Astrocyte (in vitro differentiated cells and primary cell): ENCODE measurements at regions not wholly inside any gene's neighbourhood (a gene's known extent, or its start where the extent isn't known, plus 50 kb on each side); places are given as distances from the start of the nearest gene placed in this dataset.

Experiments
- DNase-seq: peaks from one replicate; pipeline ENCODE4 v3.0.0-alpha.2; 2010; ENCODE audit warnings: low read depth
- FAIRE-seq: peaks from 2 replicates; lab custom pipeline; 2011; peaks lifted over from hg19 to GRCh38; lab: Jason Lieb, UNC
- H2AFZ ChIP-seq: 2 replicates; pipeline ENCODE4 v1.6.0; 2012; ENCODE audit warnings: low read depth, low read length, inconsistent platforms
- H3K27ac ChIP-seq: 2 replicates; pipeline ENCODE4 v1.5.1; 2011; ENCODE audit warnings: low read depth, low read length, inconsistent platforms
- H3K27me3 ChIP-seq: 2 replicates; pipeline ENCODE4 v1.6.0; 2011; ENCODE audit warnings: low read length, inconsistent platforms; ENCODE audit not compliant: insufficient read depth
- H3K36me3 ChIP-seq: 2 replicates; pipeline ENCODE4 v1.5.1; 2011; ENCODE audit warnings: low read length, inconsistent platforms; ENCODE audit not compliant: insufficient read depth
- H3K4me1 ChIP-seq: 2 replicates; pipeline ENCODE4 v1.5.1; 2011; ENCODE audit warnings: low read length, inconsistent platforms; ENCODE audit not compliant: insufficient read depth
- H3K4me2 ChIP-seq: 2 replicates; pipeline ENCODE4 v1.6.0; 2012; ENCODE audit warnings: low read length, inconsistent platforms
- H3K4me3 ChIP-seq: 2 replicates; pipeline ENCODE4 v1.5.1; 2011; ENCODE audit warnings: low read depth, mild to moderate bottlenecking, low read length, inconsistent platforms; ENCODE audit not compliant: insufficient read depth
- H3K79me2 ChIP-seq: 2 replicates; pipeline ENCODE4 v1.6.0; 2012; ENCODE audit warnings: mild to moderate bottlenecking, low read length, inconsistent platforms; ENCODE audit not compliant: insufficient read depth
- H3K9ac ChIP-seq: 2 replicates; pipeline ENCODE4 v1.6.0; 2012; ENCODE audit warnings: mild to moderate bottlenecking, low read length, inconsistent platforms
- H3K9me3 ChIP-seq: 2 replicates; pipeline ENCODE4 v1.5.1; 2012; ENCODE audit warnings: low read depth, mild to moderate bottlenecking, low read length, inconsistent platforms; ENCODE audit not compliant: insufficient read depth
- H4K20me1 ChIP-seq: 2 replicates; pipeline ENCODE4 v1.6.0; 2012; ENCODE audit warnings: low read length, inconsistent platforms; ENCODE audit not compliant: insufficient read depth
- H3K27ac Mint-ChIP-seq: one replicate; pipeline ENCODE4 v1.8.0; 2021; ENCODE audit warnings: mild to moderate bottlenecking, mixed read lengths; ENCODE audit not compliant: unreplicated experiment
- H3K27me3 Mint-ChIP-seq: one replicate; pipeline ENCODE4 v1.8.0; 2021; ENCODE audit warnings: low read depth, mixed read lengths; ENCODE audit not compliant: unreplicated experiment
- H3K36me3 Mint-ChIP-seq: one replicate; pipeline ENCODE4 v1.8.0; 2021; ENCODE audit warnings: low read depth, mixed read lengths; ENCODE audit not compliant: unreplicated experiment
- H3K4me1 Mint-ChIP-seq: one replicate; pipeline ENCODE4 v1.8.0; 2021; ENCODE audit warnings: low read depth, mixed read lengths; ENCODE audit not compliant: unreplicated experiment
- H3K4me3 Mint-ChIP-seq: one replicate; pipeline ENCODE4 v1.8.0; 2021; ENCODE audit warnings: mild to moderate bottlenecking, moderate library complexity, mixed read lengths; ENCODE audit not compliant: unreplicated experiment
- H3K9me3 Mint-ChIP-seq: one replicate; pipeline ENCODE4 v1.8.0; 2021; ENCODE audit warnings: mild to moderate bottlenecking, mixed read lengths; ENCODE audit not compliant: unreplicated experiment
- EZH2 ChIP-seq: IDR thresholded peaks from 2 replicates; pipeline ENCODE4 v1.6.1; 2012; ENCODE audit warnings: mild to moderate bottlenecking, low read length, inconsistent platforms; ENCODE audit not compliant: insufficient read depth
- TF ChIP-seq, protein P1 (sequence below): IDR thresholded peaks from 2 replicates; pipeline ENCODE4 v1.5.1; 2011; ENCODE audit warnings: low read depth, mild to moderate bottlenecking, inconsistent platforms, low read length, moderate library complexity; ENCODE audit not compliant: insufficient read depth

DNA sequence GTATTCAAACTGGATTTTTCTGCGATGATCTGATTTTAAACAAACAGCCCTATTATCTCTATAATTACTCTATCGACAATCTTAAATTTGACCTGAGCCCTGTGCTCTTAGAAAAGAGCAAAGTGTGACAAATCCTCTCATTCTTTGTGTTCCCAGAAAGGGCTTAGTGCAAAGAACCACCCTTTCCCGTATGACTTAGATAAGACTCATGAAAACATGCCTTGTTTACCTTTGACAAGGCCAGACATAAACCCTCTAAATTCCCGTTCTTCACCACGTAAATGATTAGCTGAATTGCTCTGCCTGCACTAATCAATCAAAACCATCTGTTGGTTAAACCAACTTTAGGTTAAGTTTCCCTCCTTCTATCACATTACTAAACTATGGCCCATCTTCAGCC, 285.7 kb upstream of the SEL1L start:
- Histone ChIP-seq H3K79me2 (no peaks in the 10 kb centered on the region), H3K27me3 (no peaks in the 10 kb centered on the region), H4K20me1 (no peaks in the 10 kb centered on the region), H3K27ac (no peak overlapping the region), H3K36me3 (no peaks in the 10 kb centered on the region), H3K4me1 (no peaks in the 10 kb centered on the region), H3K4me2 (no peak overlapping the region), H3K9me3 (peaks cover 8% of the 10 kb centered on the region), H3K9ac (no peak overlapping the region), H2AFZ (no peak overlapping the region), H3K4me3 (no peak overlapping the region)
- DNase-seq (no peak), FAIRE-seq (no peak)
- Mint-ChIP-seq H3K27me3 (no peaks in the 10 kb centered on the region), H3K9me3 (peaks cover 6% of the 10 kb centered on the region), H3K4me3 (no peak overlapping the region), H3K4me1 (no peaks in the 10 kb centered on the region), H3K27ac (no peak overlapping the region), H3K36me3 (no peaks in the 10 kb centered on the region)
- TF ChIP-seq, protein P1, sequence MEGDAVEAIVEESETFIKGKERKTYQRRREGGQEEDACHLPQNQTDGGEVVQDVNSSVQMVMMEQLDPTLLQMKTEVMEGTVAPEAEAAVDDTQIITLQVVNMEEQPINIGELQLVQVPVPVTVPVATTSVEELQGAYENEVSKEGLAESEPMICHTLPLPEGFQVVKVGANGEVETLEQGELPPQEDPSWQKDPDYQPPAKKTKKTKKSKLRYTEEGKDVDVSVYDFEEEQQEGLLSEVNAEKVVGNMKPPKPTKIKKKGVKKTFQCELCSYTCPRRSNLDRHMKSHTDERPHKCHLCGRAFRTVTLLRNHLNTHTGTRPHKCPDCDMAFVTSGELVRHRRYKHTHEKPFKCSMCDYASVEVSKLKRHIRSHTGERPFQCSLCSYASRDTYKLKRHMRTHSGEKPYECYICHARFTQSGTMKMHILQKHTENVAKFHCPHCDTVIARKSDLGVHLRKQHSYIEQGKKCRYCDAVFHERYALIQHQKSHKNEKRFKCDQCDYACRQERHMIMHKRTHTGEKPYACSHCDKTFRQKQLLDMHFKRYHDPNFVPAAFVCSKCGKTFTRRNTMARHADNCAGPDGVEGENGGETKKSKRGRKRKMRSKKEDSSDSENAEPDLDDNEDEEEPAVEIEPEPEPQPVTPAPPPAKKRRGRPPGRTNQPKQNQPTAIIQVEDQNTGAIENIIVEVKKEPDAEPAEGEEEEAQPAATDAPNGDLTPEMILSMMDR = no peak
- TF ChIP-seq EZH2 = no peak

DNA sequence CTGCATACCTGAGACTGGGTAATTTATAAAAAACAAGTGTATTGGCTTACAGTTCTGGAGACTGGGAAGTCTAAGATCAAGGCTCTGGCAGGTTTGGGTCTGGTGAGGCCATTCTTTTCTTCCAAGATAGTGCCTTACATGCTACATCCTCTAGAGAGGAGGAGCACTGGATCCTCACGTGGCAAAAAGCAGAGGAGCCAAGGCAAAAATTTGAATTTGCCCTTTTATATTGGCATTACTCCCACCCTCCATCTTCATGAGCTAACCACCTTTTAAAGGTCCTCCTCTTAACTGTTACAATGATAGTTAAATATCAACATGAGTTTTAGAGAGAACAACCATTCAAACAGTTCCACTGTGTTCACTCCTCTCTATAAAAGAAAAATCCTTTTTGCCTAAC, 286.3 kb upstream of the SEL1L start:
- FAIRE-seq (no peak), DNase-seq (no peak)
- Histone ChIP-seq H3K9me3 (peaks cover 8% of the 10 kb centered on the region), H2AFZ (no peak overlapping the region), H3K27ac (no peak overlapping the region), H3K4me1 (no peaks in the 10 kb centered on the region), H3K36me3 (no peaks in the 10 kb centered on the region), H3K79me2 (no peaks in the 10 kb centered on the region), H3K9ac (no peak overlapping the region), H3K27me3 (no peaks in the 10 kb centered on the region), H3K4me3 (no peak overlapping the region), H4K20me1 (no peaks in the 10 kb centered on the region), H3K4me2 (no peak overlapping the region)
- peaks cover 6% of the 10 kb centered on the region for H3K9me3 Mint-ChIP-seq
- H3K27me3 Mint-ChIP-seq = no peaks in the 10 kb centered on the region
- H3K27ac Mint-ChIP-seq = no peak overlapping the region
- no peaks in the 10 kb centered on the region for H3K4me1 Mint-ChIP-seq
- no peak overlapping the region for H3K4me3 Mint-ChIP-seq
- no peak for TF ChIP-seq EZH2
- TF ChIP-seq, protein P1 = no peak
- no peaks in the 10 kb centered on the region for H3K36me3 Mint-ChIP-seq

DNA sequence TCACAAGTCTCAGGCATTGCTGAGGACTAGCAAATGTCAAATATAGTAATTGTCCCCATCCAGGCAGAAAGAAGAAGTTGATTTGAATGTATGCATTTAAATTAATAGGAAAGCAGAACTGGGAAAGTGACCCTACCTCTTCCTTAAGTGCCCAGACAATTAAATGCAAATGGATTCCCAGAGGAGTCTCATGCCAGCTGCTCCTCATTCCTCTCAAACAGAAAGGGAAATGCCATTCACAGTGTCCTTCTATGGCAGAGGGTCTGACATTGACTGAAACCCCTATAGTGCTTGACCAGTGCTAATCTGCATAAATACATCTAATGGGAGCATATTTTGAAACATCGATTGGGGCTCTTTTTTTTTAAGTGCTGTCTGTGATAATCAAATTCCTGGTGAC, 292.4 kb upstream of the SEL1L start:
- TF ChIP-seq, protein P1 = no peak
- TF ChIP-seq EZH2 = no peak
- FAIRE-seq = no peak
- H3K36me3 Mint-ChIP-seq = no peaks in the 10 kb centered on the region

More for the DNA sequence above, 292.4 kb upstream of the SEL1L start:
- H3K9me3 ChIP-seq = peaks cover 7% of the 10 kb centered on the region
- H3K9ac ChIP-seq = no peak overlapping the region
- H3K4me3 Mint-ChIP-seq = no peak overlapping the region
- H3K27me3 ChIP-seq = no peaks in the 10 kb centered on the region
- no peak overlapping the region for H3K27ac ChIP-seq
- H3K4me1 ChIP-seq = no peaks in the 10 kb centered on the region
- no peak overlapping the region for H3K27ac Mint-ChIP-seq
- no peak overlapping the region for H3K4me3 ChIP-seq
- H4K20me1 ChIP-seq = no peaks in the 10 kb centered on the region
- H3K36me3 ChIP-seq = no peaks in the 10 kb centered on the region
- no peak for DNase-seq
- H3K4me2 ChIP-seq = no peak overlapping the region
- H3K4me1 Mint-ChIP-seq = no peaks in the 10 kb centered on the region
- H3K27me3 Mint-ChIP-seq = no peaks in the 10 kb centered on the region
- no peaks in the 10 kb centered on the region for H3K79me2 ChIP-seq
- peaks cover 22% of the 10 kb centered on the region for H3K9me3 Mint-ChIP-seq
- H2AFZ ChIP-seq = no peak overlapping the region
